CD4-positive, alpha-beta T cell (primary cell): ENCODE measurements at regions not wholly inside any gene's neighbourhood (a gene's known extent, or its start where the extent isn't known, plus 50 kb on each side); places are given as distances from the start of the nearest gene placed in this dataset.

Experiments
- ATAC-seq: fragments of 200-7000 bp; cut with Tn5 transposase; one replicate; pipeline ENCODE4 v1.10.0; 2022; ENCODE audit warnings: mild to moderate bottlenecking; ENCODE audit not compliant: poor library complexity
- CTCF ChIA-PET: fragments of 350-600 bp; sonication (Branson Sonifier 250); formaldehyde crosslinking; loops from one replicate; lab custom pipeline; 2021; ENCODE audit warnings: antibody characterized with exemption, inconsistent platforms; lab: Charles Lee
- POLR2A ChIA-PET: fragments of 350-600 bp; sonication (Branson Sonifier 250); formaldehyde crosslinking; loops from one replicate; lab custom pipeline; 2021; ENCODE audit warnings: antibody characterized with exemption, inconsistent platforms; lab: Charles Lee
- DNase-seq, 14 experiments: peaks; one replicate each; pipeline ENCODE4 v3.0.0-alpha.2; 2013 to 2020; ENCODE audit warnings: mixed read lengths in 2 of 14
- H3K27ac ChIP-seq, 2 donors: one replicate each; pipeline versions ENCODE4 v1.5.1 to v1.7.0; 2013; ENCODE audit warnings: low read length in 2 of 2, low read depth in 1 of 2, mild to moderate bottlenecking in 1 of 2
- H3K27me3 ChIP-seq, 2 experiments: 1 replicate in 1 of 2; 2 replicates in 1 of 2; pipeline versions ENCODE4 v1.6.1 to v1.7.0; 2013; ENCODE audit warnings: low read length in 2 of 2, control low read depth in 1 of 2, mild to moderate bottlenecking in 1 of 2, moderate library complexity in 1 of 2; ENCODE audit not compliant: insufficient read depth in 2 of 2, control insufficient read depth in 1 of 2
- H3K36me3 ChIP-seq: one replicate; pipeline ENCODE4 v1.6.1; 2013; ENCODE audit warnings: low read length, control low read depth; ENCODE audit not compliant: insufficient read depth
- H3K4me1 ChIP-seq: one replicate; pipeline ENCODE4 v1.6.1; 2013; ENCODE audit warnings: low read length, control low read depth; ENCODE audit not compliant: insufficient read depth
- H3K4me3 ChIP-seq: one replicate; pipeline ENCODE4 v1.5.1; 2013; ENCODE audit warnings: mild to moderate bottlenecking, low read length, moderate library complexity
- H3K9me3 ChIP-seq, 2 experiments: 1 replicate in 1 of 2; 2 replicates in 1 of 2; pipeline versions ENCODE4 v1.6.1 to v1.7.0; 2013; ENCODE audit warnings: low read length in 2 of 2, mild to moderate bottlenecking in 2 of 2, control low read depth in 1 of 2, moderate library complexity in 1 of 2; ENCODE audit not compliant: control insufficient read depth in 1 of 2, insufficient read depth in 1 of 2
- H3K27ac Mint-ChIP-seq: one replicate; pipeline ENCODE4 v1.8.0; 2020; ENCODE audit warnings: mixed read lengths
- H3K27me3 Mint-ChIP-seq: one replicate; pipeline ENCODE4 v1.8.0; 2021; ENCODE audit warnings: mixed read lengths
- H3K36me3 Mint-ChIP-seq: one replicate; pipeline ENCODE4 v1.8.0; 2021; ENCODE audit warnings: low read depth, mixed read lengths
- H3K4me1 Mint-ChIP-seq: one replicate; pipeline ENCODE4 v1.8.0; 2021; ENCODE audit warnings: low read depth, mixed read lengths
- H3K4me3 Mint-ChIP-seq: one replicate; pipeline ENCODE4 v1.8.0; 2020; ENCODE audit warnings: mild to moderate bottlenecking, mixed read lengths
- H3K9me3 Mint-ChIP-seq: one replicate; pipeline ENCODE4 v1.8.0; 2020; ENCODE audit warnings: mixed read lengths
- CTCF ChIP-seq: fragments of 200-600 bp; IDR thresholded peaks from one replicate; pipeline ENCODE4 v1.8.0; 2022; ENCODE audit warnings: antibody characterized with exemption, mild to moderate bottlenecking
- intact Hi-C, 2 experiments: fragments of 100-400 bp; cut with DNase I in 1 of 2; cut with micrococcal nuclease in 1 of 2; formaldehyde crosslinking; loops; one replicate each; pipeline versions ENCODE4 v1.15.1 to v1.9.0; 2023 to 2025; cut with DNase I, micrococcal nuclease

DNA sequence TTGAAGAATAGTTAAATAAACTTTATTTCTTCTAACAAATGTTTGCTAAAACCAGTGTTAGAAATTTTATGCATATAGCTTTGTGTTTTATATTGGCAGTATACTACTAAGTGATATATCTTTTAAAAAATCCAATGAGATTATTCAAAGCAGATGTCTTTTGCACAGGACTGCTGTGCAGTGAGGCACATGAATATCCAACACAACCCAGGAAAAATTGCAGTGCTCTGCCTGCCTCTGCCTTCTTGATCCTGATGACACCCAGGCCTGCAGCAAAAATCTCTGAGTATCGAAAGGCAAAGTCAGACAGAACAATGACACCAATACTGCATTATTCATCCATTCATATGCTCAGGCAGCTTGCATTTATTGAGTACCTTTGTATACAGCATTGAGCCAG, 1076.5 kb upstream of the ARRDC3 start:
- Histone ChIP-seq H3K27ac (no peak overlapping the region), H3K4me3 (no peak overlapping the region), H3K4me1 (no peaks in the 10 kb centered on the region), H3K36me3 (no peaks in the 10 kb centered on the region), H3K9me3 (peaks cover 0 to 4% of the 10 kb centered on the region in 2 experiments), H3K27me3 (no peaks in the 10 kb centered on the region)
- H3K4me1 Mint-ChIP-seq: no peaks in the 10 kb centered on the region
- no peaks in the 10 kb centered on the region for H3K36me3 Mint-ChIP-seq
- no peak overlapping the region for H3K27ac Mint-ChIP-seq
- intact Hi-C loops: no loop called here
- no peak for TF ChIP-seq CTCF
- ChIA-PET CTCF (no interaction called here), POLR2A (no interaction called here)
- DNase-seq (no peak), ATAC-seq (no peak)
- peaks cover 3% of the 10 kb centered on the region for H3K9me3 Mint-ChIP-seq
- no peaks in the 10 kb centered on the region for H3K27me3 Mint-ChIP-seq
- no peak overlapping the region for H3K4me3 Mint-ChIP-seq

GRCh38 chr5:92455011-92455410, 1071.9 kb upstream of the ARRDC3 start:
- no peak for TF ChIP-seq CTCF
- Histone ChIP-seq H3K4me3 (no peak overlapping the region), H3K27ac (no peak overlapping the region), H3K36me3 (no peaks in the 10 kb centered on the region), H3K27me3 (no peaks in the 10 kb centered on the region), H3K9me3 (peaks cover 0 to 4% of the 10 kb centered on the region in 2 experiments), H3K4me1 (no peaks in the 10 kb centered on the region)
- Mint-ChIP-seq H3K4me3 (no peak overlapping the region), H3K27me3 (no peaks in the 10 kb centered on the region), H3K4me1 (no peaks in the 10 kb centered on the region), H3K27ac (no peak overlapping the region), H3K9me3 (peaks cover 3% of the 10 kb centered on the region), H3K36me3 (no peaks in the 10 kb centered on the region)
- POLR2A ChIA-PET: no interaction called here
- no peak for ATAC-seq
- DNase-seq: no peak
- intact Hi-C loops: no loop called here
- CTCF ChIA-PET: interaction anchor here (0.6 kb wide), 1 partner anchor 89 kb away, joined by 3 read pairs; no protein-coding TSS in a partner anchor

DNA sequence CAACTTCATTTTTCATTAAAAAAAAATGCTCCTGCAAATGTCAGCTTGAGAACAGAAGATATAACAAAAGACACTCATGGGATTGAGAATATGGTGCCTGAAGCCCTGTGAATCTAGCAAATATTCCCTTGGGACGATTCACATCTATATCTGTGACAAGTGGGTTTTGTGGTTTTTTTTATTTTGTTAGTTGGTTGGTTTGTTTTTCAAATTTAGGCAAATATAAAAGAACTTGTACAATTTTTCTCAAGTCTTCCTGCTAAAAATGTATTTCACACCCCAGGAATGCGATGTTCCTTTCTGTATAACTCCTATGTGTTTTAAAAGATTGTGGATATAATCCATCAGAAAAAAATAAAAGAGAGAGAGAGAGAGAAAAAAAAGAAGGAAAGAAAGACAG, 1061.8 kb upstream of the ARRDC3 start:
- H3K27ac Mint-ChIP-seq: no peak overlapping the region
- no peak for ATAC-seq
- peaks cover 6% of the 10 kb centered on the region for H3K9me3 Mint-ChIP-seq

More for the DNA sequence above, 1061.8 kb upstream of the ARRDC3 start:
- Histone ChIP-seq H3K4me3 (no peak overlapping the region), H3K27ac (no peak overlapping the region), H3K36me3 (no peaks in the 10 kb centered on the region), H3K4me1 (no peaks in the 10 kb centered on the region), H3K9me3 (peaks cover 0 to 6% of the 10 kb centered on the region in 2 experiments), H3K27me3 (no peaks in the 10 kb centered on the region)
- Mint-ChIP-seq H3K4me1 (no peaks in the 10 kb centered on the region), H3K27me3 (no peaks in the 10 kb centered on the region), H3K4me3 (no peak overlapping the region), H3K36me3 (no peaks in the 10 kb centered on the region)
- ChIA-PET CTCF (no interaction called here), POLR2A (no interaction called here)
- no peak for TF ChIP-seq CTCF
- no peak for DNase-seq
- intact Hi-C loops: no loop called here
